SK-N-SH treated with all-trans-retinoic acid at 6 μM for 48 hours (cell line): ENCODE measurements at regions not wholly inside any gene's neighbourhood (a gene's known extent, or its start where the extent isn't known, plus 50 kb on each side); places are given as distances from the start of the nearest gene placed in this dataset.

Source experiments
- ATAC-seq: fragments of 200-7000 bp; cut with Tn5 transposase; 3 replicates; pipeline ENCODE4 v1.9.1; 2020; ENCODE audit warnings: mild to moderate bottlenecking, moderate library complexity
- ARNTL ChIP-seq: fragments of 450-650 bp; formaldehyde crosslinking; IDR thresholded peaks from 2 replicates; pipeline ENCODE4 v1.5.0; 2020; ENCODE audit warnings: low read depth, mild to moderate bottlenecking, moderate library complexity, borderline replicate concordance
- BACH2 ChIP-seq: fragments of 250-450 bp; sonication (Bioruptor Pico); IDR thresholded peaks from 2 replicates; pipeline ENCODE4 v1.9.0; 2021; ENCODE audit warnings: mild to moderate bottlenecking, borderline replicate concordance
- CSRNP3 ChIP-seq: fragments of 250-450 bp; sonication (Bioruptor Pico); IDR thresholded peaks from 2 replicates; pipeline ENCODE4 v1.5.1; 2021; ENCODE audit warnings: mild to moderate bottlenecking, moderate library complexity
- ESRRG ChIP-seq: fragments of 250-450 bp; sonication (Bioruptor Pico); IDR thresholded peaks from 2 replicates; pipeline ENCODE4 v1.6.1; 2021; ENCODE audit warnings: mild to moderate bottlenecking
- GLIS3 ChIP-seq: fragments of 250-450 bp; sonication (Bioruptor Pico); IDR thresholded peaks from 2 replicates; pipeline ENCODE4 v1.5.0; 2020; ENCODE audit warnings: mild to moderate bottlenecking, moderate library complexity
- ISL1 ChIP-seq: fragments of 250-450 bp; sonication (Bioruptor Pico); IDR thresholded peaks from 2 replicates; pipeline ENCODE4 v2.1.2; 2022; ENCODE audit warnings: mild to moderate bottlenecking, moderate library complexity
- OSR1 ChIP-seq: fragments of 250-450 bp; sonication (Bioruptor Pico); IDR thresholded peaks from 2 replicates; pipeline ENCODE4 v1.8.0; 2022; ENCODE audit warnings: moderate library complexity, mild to moderate bottlenecking, inconsistent platforms
- PATZ1 ChIP-seq: fragments of 250-450 bp; sonication (Bioruptor Pico); IDR thresholded peaks from 2 replicates; pipeline ENCODE4 v1.8.0; 2020; ENCODE audit warnings: mild to moderate bottlenecking, moderate library complexity, borderline replicate concordance
- POU6F1 ChIP-seq: fragments of 250-450 bp; sonication (Bioruptor Pico); IDR thresholded peaks from 2 replicates; pipeline ENCODE4 v1.8.0; 2021; ENCODE audit warnings: low read depth, mild to moderate bottlenecking, moderate library complexity, borderline replicate concordance
- PPARA ChIP-seq: fragments of 250-450 bp; sonication (Bioruptor Pico); IDR thresholded peaks from 2 replicates; pipeline ENCODE4 v1.5.0; 2020; ENCODE audit warnings: mild to moderate bottlenecking, borderline replicate concordance
- RARB ChIP-seq: fragments of 250-450 bp; sonication (Bioruptor Pico); IDR thresholded peaks from 2 replicates; pipeline ENCODE4 v1.8.0; 2021; ENCODE audit warnings: mild to moderate bottlenecking, moderate library complexity
- SNAI2 ChIP-seq: fragments of 250-450 bp; sonication (Bioruptor Pico); IDR thresholded peaks from 2 replicates; pipeline ENCODE4 v1.5.0; 2020; ENCODE audit warnings: mild to moderate bottlenecking, moderate library complexity
- TCF4 ChIP-seq: fragments of 250-450 bp; sonication (Bioruptor Pico); IDR thresholded peaks from 2 replicates; pipeline ENCODE4 v1.8.0; 2021; ENCODE audit warnings: mild to moderate bottlenecking, moderate library complexity, borderline replicate concordance
- TSHZ2 ChIP-seq: fragments of 250-450 bp; sonication (Bioruptor Pico); IDR thresholded peaks from 2 replicates; pipeline ENCODE4 v1.5.0; 2020; ENCODE audit warnings: mild to moderate bottlenecking, moderate library complexity
- ZC3H10 ChIP-seq: fragments of 250-450 bp; sonication (Bioruptor Pico); IDR thresholded peaks from 2 replicates; pipeline ENCODE4 v1.5.1; 2021; ENCODE audit warnings: mild to moderate bottlenecking, moderate library complexity
- ZFP30 ChIP-seq: fragments of 450-650 bp; formaldehyde crosslinking; IDR thresholded peaks from 2 replicates; pipeline ENCODE4 v1.5.0; 2022; ENCODE audit warnings: mild to moderate bottlenecking, moderate library complexity
- ZNF565 ChIP-seq: fragments of 450-650 bp; formaldehyde crosslinking; conservative IDR thresholded peaks from 2 replicates; pipeline ENCODE4 v1.5.0; 2020; ENCODE audit warnings: low read depth, mild to moderate bottlenecking, moderate library complexity
- ZNF70 ChIP-seq: fragments of 450-650 bp; formaldehyde crosslinking; IDR thresholded peaks from 2 replicates; pipeline ENCODE4 v1.5.0; 2020; ENCODE audit warnings: mild to moderate bottlenecking, moderate library complexity
- TF ChIP-seq, protein P1 (sequence below): fragments of 250-450 bp; sonication (Bioruptor Pico); IDR thresholded peaks from 2 replicates; pipeline ENCODE4 v1.5.1; 2020; ENCODE audit warnings: low read depth, mild to moderate bottlenecking, moderate library complexity

DNA sequence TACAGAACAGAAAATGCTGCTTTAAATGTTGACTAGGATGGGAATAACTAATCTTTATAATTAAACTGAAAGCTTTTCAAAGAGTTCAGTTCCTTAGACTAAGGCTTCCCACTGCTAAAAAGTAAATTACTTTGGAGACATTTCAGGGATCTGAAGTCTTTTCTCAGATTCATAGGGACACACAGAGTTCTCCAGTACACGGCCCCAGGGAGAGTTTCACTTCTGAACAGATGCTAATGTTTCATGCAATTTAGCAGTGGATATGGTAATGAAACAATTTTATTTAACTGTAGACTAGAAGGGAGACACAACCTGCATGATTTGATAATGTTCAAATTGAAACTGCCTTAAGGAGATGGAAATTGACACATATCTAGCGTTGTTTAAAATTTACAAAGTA, 1282.6 kb downstream of the NCAM2 start:
- TF ChIP-seq, protein P1, sequence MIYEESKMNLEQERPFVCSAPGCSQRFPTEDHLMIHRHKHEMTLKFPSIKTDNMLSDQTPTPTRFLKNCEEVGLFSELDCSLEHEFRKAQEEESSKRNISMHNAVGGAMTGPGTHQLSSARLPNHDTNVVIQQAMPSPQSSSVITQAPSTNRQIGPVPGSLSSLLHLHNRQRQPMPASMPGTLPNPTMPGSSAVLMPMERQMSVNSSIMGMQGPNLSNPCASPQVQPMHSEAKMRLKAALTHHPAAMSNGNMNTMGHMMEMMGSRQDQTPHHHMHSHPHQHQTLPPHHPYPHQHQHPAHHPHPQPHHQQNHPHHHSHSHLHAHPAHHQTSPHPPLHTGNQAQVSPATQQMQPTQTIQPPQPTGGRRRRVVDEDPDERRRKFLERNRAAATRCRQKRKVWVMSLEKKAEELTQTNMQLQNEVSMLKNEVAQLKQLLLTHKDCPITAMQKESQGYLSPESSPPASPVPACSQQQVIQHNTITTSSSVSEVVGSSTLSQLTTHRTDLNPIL (CRISPR knock-in tag) = no peak
- TF ChIP-seq PPARA (CRISPR knock-in tag) = no peak
- no peak for TF ChIP-seq SNAI2 (CRISPR knock-in tag)
- TF ChIP-seq ESRRG = no peak
- TF ChIP-seq RARB (CRISPR knock-in tag) = no peak
- TF ChIP-seq ZC3H10 (CRISPR knock-in tag) = no peak
- TF ChIP-seq ZNF70 (CRISPR knock-in tag) = no peak
- TF ChIP-seq CSRNP3 = no peak
- TF ChIP-seq POU6F1 (CRISPR knock-in tag) = no peak
- no peak for TF ChIP-seq ARNTL
- no peak for TF ChIP-seq PATZ1 (CRISPR knock-in tag)
- TF ChIP-seq ZFP30 (CRISPR knock-in tag) = no peak
- no peak for TF ChIP-seq ZNF565 (CRISPR knock-in tag)
- no peak for TF ChIP-seq OSR1
- TF ChIP-seq ISL1 = no peak
- ATAC-seq = no peak

DNA sequence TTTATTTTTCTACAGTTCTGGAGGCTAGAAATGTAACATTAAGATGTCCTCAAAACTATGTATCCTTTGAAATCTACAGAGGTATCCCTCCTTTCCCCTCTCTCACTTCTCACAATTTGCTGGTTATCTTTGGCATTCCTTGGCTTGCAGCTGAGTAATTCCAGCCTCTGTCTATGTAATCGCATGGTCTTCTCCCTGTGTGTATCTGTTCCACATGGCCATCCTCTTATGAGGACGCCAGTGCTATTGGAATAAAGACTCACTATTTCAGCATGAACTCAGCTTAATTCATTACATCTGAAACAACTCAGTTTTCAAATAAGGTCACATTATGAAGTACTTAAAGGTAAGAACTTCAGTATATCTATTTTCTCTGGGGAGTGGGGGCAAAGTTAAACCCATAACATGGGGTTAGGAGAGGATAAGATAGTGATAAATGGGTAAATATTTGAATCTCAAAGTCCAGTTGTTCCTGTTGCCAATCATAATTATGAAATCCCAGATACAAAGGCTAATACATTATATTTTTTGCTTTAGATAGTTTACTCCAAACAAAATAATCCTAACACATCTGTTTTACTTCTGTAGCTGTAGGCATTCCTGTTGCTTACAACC, 1290.8 kb downstream of the NCAM2 start:
- no peak for TF ChIP-seq ESRRG
- no peak for TF ChIP-seq RARB (CRISPR knock-in tag)
- TF ChIP-seq ZC3H10 (CRISPR knock-in tag) = no peak
- TF ChIP-seq TCF4 = no peak
- TF ChIP-seq OSR1 = no peak
- TF ChIP-seq BACH2 = no peak
- TF ChIP-seq GLIS3 (CRISPR knock-in tag) = no peak
- no peak for TF ChIP-seq ZNF565 (CRISPR knock-in tag)
- no peak for TF ChIP-seq ZFP30 (CRISPR knock-in tag)
- no peak for TF ChIP-seq TSHZ2 (CRISPR knock-in tag)
- TF ChIP-seq PATZ1 (CRISPR knock-in tag) = no peak
- no peak for TF ChIP-seq ISL1
- no peak for TF ChIP-seq ZNF70 (CRISPR knock-in tag)
- TF ChIP-seq POU6F1 (CRISPR knock-in tag) = no peak

More for the DNA sequence above, 1290.8 kb downstream of the NCAM2 start:
- ATAC-seq = no peak
